Hematopoietic multipotent progenitor cell treated with erythropoietin and hydrocortisone succinate and interleukin-3 and kit ligand, for 15 days (in vitro differentiated cells): ENCODE measurements at regions not wholly inside any gene's neighbourhood (a gene's known extent, or its start where the extent isn't known, plus 50 kb on each side); places are given as distances from the start of the nearest gene placed in this dataset.

Source experiments
- DNase-seq: peaks from one replicate; pipeline ENCODE4 v3.0.0-alpha.2; 2015; ENCODE audit warnings: low spot score

DNA sequence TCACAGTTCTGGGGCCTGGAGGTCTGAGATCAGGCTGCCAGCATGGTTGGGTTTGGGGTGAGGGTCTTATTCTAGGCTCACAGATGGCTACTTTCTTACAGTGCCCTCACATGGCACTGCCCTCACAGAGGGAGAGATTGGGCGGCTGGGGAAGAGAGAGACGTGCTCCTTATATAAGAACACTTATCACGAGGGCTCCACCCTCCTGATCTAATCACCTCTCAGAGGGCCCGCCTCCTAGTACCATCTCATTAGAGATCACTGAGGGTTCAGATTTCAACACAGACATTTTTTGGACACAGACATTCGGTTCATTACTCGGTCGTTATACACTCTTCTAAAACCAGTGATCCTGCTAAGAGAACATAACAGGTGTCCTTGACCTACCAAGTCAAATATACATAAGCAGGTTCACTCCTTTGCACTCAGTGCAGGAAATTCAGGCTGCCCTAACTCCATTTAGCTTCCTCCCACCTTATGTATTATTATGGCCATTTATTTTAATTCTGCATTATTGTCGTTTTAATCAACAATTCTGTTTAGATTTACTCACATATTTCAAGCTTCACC, 121.7 kb downstream of the ICE1 start:
- DNase-seq, result no peak

DNA sequence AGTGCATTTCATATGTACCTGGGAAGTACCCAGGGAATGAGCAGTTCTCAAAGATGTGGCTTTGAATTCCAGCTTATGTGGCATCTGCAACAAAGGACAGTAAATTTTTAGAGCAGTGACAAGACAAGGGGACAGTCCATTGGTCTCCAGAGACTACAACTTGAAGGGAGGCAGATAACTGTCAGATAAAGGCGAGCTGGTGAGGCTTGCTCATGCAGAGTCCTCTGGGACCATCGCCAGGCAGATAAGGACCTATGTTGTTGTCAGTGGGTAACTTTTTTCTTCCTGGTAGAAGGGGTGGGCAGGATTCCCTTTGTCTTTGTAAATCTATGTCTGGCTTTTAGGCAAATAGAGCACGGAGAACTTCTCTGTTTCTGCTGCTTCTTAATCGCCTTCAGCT, 120.2 kb downstream of the ICE1 start:
- DNase-seq, result no peak

DNA sequence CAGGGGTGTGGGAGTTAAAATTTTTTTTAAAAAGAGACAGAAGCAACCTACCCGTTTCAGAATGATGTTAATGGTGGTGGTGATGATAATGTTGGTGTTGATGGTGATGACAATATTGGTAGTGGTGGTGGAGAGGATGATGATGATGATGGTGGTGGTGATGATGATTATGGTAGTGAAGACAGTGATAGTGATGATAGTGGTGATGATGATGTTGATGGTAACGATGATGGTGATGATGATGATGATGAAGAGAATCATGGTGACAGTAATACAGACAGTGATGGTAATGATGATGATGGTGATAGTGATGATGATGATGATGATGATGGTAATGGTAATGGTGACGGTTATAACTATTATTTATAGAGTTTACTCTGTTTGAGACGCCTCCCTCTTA, 117.6 kb downstream of the ICE1 start:
- no peak for DNase-seq
